GM23338 (cell line): ENCODE measurements at regions not wholly inside any gene's neighbourhood (a gene's known extent, or its start where the extent isn't known, plus 50 kb on each side); places are given as distances from the start of the nearest gene placed in this dataset.

Experiments used
- ATAC-seq: fragments of 200-7000 bp; cut with Tn5 transposase; 3 replicates; pipeline ENCODE4 v1.9.1; 2020
- DNase-seq: peaks from one replicate; pipeline ENCODE4 v3.0.0-alpha.2; 2015; ENCODE audit warnings: low spot score
- H2AFZ ChIP-seq: fragments of 200-600 bp; sonication (generic); 2 replicates; pipeline ENCODE4 v1.8.0; 2016; ENCODE audit warnings: antibody characterized with exemption, mild to moderate bottlenecking, moderate library complexity
- H3F3A ChIP-seq: fragments of 200-600 bp; sonication (generic); replicated peaks from 2 replicates; pipeline ENCODE4 v1.8.0; 2017; ENCODE audit warnings: antibody characterized with exemption, mixed run types, low read depth
- H3K27ac ChIP-seq: fragments of 200-600 bp; sonication (generic); 2 replicates; pipeline ENCODE4 v1.6.1; 2016; ENCODE audit warnings: low read depth
- H3K27me3 ChIP-seq: fragments of 200-600 bp; sonication (generic); 2 replicates; pipeline ENCODE4 v1.8.0; 2016; ENCODE audit warnings: mild to moderate bottlenecking, mixed run types, moderate library complexity; ENCODE audit not compliant: insufficient read depth
- H3K36me3 ChIP-seq: fragments of 200-600 bp; sonication (generic); 2 replicates; pipeline ENCODE4 v1.8.0; 2016; ENCODE audit warnings: mild to moderate bottlenecking; ENCODE audit not compliant: insufficient read depth
- H3K4me1 ChIP-seq: fragments of 200-600 bp; sonication (generic); 2 replicates; pipeline ENCODE4 v1.8.0; 2016; ENCODE audit warnings: mild to moderate bottlenecking, moderate library complexity; ENCODE audit not compliant: insufficient read depth
- H3K4me2 ChIP-seq: fragments of 200-600 bp; sonication (generic); 2 replicates; pipeline ENCODE4 v1.7.1; 2017; ENCODE audit warnings: mixed run types
- H3K4me3 ChIP-seq: fragments of 200-600 bp; sonication (generic); 2 replicates; pipeline ENCODE4 v1.6.1; 2016; ENCODE audit warnings: mixed run types
- H3K79me2 ChIP-seq: fragments of 200-600 bp; sonication (generic); replicated peaks from 2 replicates; pipeline ENCODE4 v1.8.0; 2017; ENCODE audit warnings: mild to moderate bottlenecking; ENCODE audit not compliant: insufficient read depth
- H3K9me2 ChIP-seq: fragments of 200-600 bp; sonication (generic); 2 replicates; pipeline ENCODE4 v1.8.0; 2017; ENCODE audit not compliant: insufficient read depth
- H4K20me1 ChIP-seq: fragments of 200-600 bp; sonication (generic); replicated peaks from 2 replicates; pipeline ENCODE4 v1.8.0; 2017; ENCODE audit warnings: mild to moderate bottlenecking; ENCODE audit not compliant: insufficient read depth
- H3K27ac Mint-ChIP-seq: 2 replicates; pipeline ENCODE4 v1.8.0; 2020; ENCODE audit warnings: inconsistent platforms, mild to moderate bottlenecking, moderate library complexity, mixed read lengths
- H3K27me3 Mint-ChIP-seq: 3 replicates; pipeline ENCODE4 v1.8.0; 2022; ENCODE audit warnings: low read depth, mild to moderate bottlenecking, moderate library complexity, mixed read lengths, inconsistent platforms; ENCODE audit not compliant: insufficient read depth, poor library complexity
- H3K36me3 Mint-ChIP-seq: 3 replicates; pipeline ENCODE4 v1.8.0; 2021; ENCODE audit warnings: low read depth, mild to moderate bottlenecking, inconsistent platforms, moderate library complexity, mixed read lengths
- H3K4me1 Mint-ChIP-seq: 3 replicates; pipeline ENCODE4 v1.8.0; 2020; ENCODE audit warnings: mild to moderate bottlenecking, inconsistent platforms, mixed read lengths
- H3K4me3 Mint-ChIP-seq: 3 replicates; pipeline ENCODE4 v1.8.0; 2021; ENCODE audit warnings: moderate library complexity, mild to moderate bottlenecking, inconsistent platforms, mixed read lengths
- H3K9me3 Mint-ChIP-seq: 3 replicates; pipeline ENCODE4 v1.8.0; 2020; ENCODE audit warnings: moderate library complexity, mild to moderate bottlenecking, inconsistent platforms, mixed read lengths
- CREB1 ChIP-seq: fragments of 250-450 bp; sonication (Bioruptor Pico); IDR thresholded peaks from 2 replicates; pipeline ENCODE4 v1.5.0; 2020; ENCODE audit warnings: low read depth, mild to moderate bottlenecking, moderate library complexity
- CTCF ChIP-seq, 2 experiments: fragments of 200-600 bp in 1 of 2; sonication (generic) in 1 of 2; conservative IDR thresholded peaks; 2 replicates each; pipeline versions ENCODE4 v1.5.1 to v1.6.1; 2016 to 2017; ENCODE audit warnings: antibody characterized with exemption in 2 of 2, low read depth in 2 of 2, mild to moderate bottlenecking in 2 of 2, moderate library complexity in 1 of 2
- ETS1 ChIP-seq: IDR thresholded peaks from 2 replicates; pipeline ENCODE4 v1.6.1; 2016; ENCODE audit warnings: antibody characterized with exemption
- EZH2 ChIP-seq: fragments of 200-600 bp; sonication (generic); IDR thresholded peaks from one replicate; pipeline ENCODE4 v1.8.0; 2017; ENCODE audit warnings: antibody characterized with exemption, mild to moderate bottlenecking, low read depth; ENCODE audit not compliant: unreplicated experiment
- JUNB ChIP-seq: IDR thresholded peaks from one replicate; pipeline ENCODE4 v1.6.1; 2016; ENCODE audit warnings: antibody characterized with exemption; ENCODE audit not compliant: unreplicated experiment
- NANOG ChIP-seq: IDR thresholded peaks from 2 replicates; pipeline ENCODE4 v1.6.1; 2016; ENCODE audit warnings: antibody characterized with exemption, borderline replicate concordance
- POLR2AphosphoS5 ChIP-seq: IDR thresholded peaks from 2 replicates; pipeline ENCODE4 v1.6.1; 2016; ENCODE audit warnings: antibody characterized with exemption, low read depth
- REST ChIP-seq: IDR thresholded peaks from one replicate; pipeline ENCODE4 v1.6.1; 2018; ENCODE audit warnings: antibody characterized with exemption; ENCODE audit not compliant: unreplicated experiment
- STAT1 ChIP-seq: IDR thresholded peaks from one replicate; pipeline ENCODE4 v1.6.1; 2016; ENCODE audit warnings: antibody characterized with exemption; ENCODE audit not compliant: unreplicated experiment
- ZNF114 ChIP-seq: fragments of 250-450 bp; sonication (Bioruptor Pico); IDR thresholded peaks from 2 replicates; pipeline ENCODE4 v1.5.0; 2020; ENCODE audit warnings: mild to moderate bottlenecking, moderate library complexity
- ZNF331 ChIP-seq: fragments of 250-450 bp; sonication (Bioruptor Pico); IDR thresholded peaks from 2 replicates; pipeline ENCODE4 v1.5.0; 2020; ENCODE audit warnings: low read depth, mild to moderate bottlenecking, moderate library complexity

- Histone ChIP-seq H3K9me2 (no peaks in the 10 kb centered on the region), H3K4me2 (no peak overlapping the region), H3F3A (no peaks in the 10 kb centered on the region), H3K79me2 (no peaks in the 10 kb centered on the region), H3K36me3 (no peaks in the 10 kb centered on the region), H2AFZ (no peak overlapping the region), H3K27ac (no peak overlapping the region), H3K4me1 (no peaks in the 10 kb centered on the region), H3K27me3 (no peaks in the 10 kb centered on the region), H3K4me3 (no peak overlapping the region), H4K20me1 (no peaks in the 10 kb centered on the region)
- H3K4me1 Mint-ChIP-seq = no peaks in the 10 kb centered on the region
- peaks cover 3% of the 10 kb centered on the region for H3K27me3 Mint-ChIP-seq
- no peak overlapping the region for H3K4me3 Mint-ChIP-seq
- DNase-seq (no peak), ATAC-seq (no peak)
- TF ChIP-seq ZNF331 (CRISPR knock-in tag) = no peak
- no peak for TF ChIP-seq ETS1
- H3K9me3 Mint-ChIP-seq = no peaks in the 10 kb centered on the region
- H3K36me3 Mint-ChIP-seq = no peaks in the 10 kb centered on the region
- no peak overlapping the region for H3K27ac Mint-ChIP-seq
These were observed 143.5 kb downstream of the HNRNPD start for GRCh38 chr4:82230306-82230705.

- Histone ChIP-seq H3K9me2 (no peaks in the 10 kb centered on the region), H3F3A (no peaks in the 10 kb centered on the region), H2AFZ (no peak overlapping the region), H3K4me2 (no peak overlapping the region), H3K79me2 (no peaks in the 10 kb centered on the region), H4K20me1 (no peaks in the 10 kb centered on the region), H3K27me3 (no peaks in the 10 kb centered on the region), H3K27ac (no peak overlapping the region), H3K4me1 (0 out of 2 replicates have a peak, but pooled peaks cover 3% of the 10 kb centered on the region), H3K4me3 (no peak overlapping the region), H3K36me3 (no peaks in the 10 kb centered on the region)
- Mint-ChIP-seq H3K4me3 (no peak overlapping the region), H3K9me3 (no peaks in the 10 kb centered on the region), H3K27me3 (peaks cover 3% of the 10 kb centered on the region), H3K36me3 (no peaks in the 10 kb centered on the region), H3K27ac (no peak overlapping the region), H3K4me1 (peaks cover 10% of the 10 kb centered on the region)
- DNase-seq (no peak), ATAC-seq (no peak)
- TF ChIP-seq CTCF (conservative IDR thresholded peaks at IDR 0.05; ENCODE audit: low read depth in 2 of 2) (no peak), POLR2AphosphoS5 (no peak), NANOG (no peak), JUNB (no peak), CREB1 (CRISPR knock-in tag) (no peak), STAT1 (no peak), EZH2 (no peak), ZNF331 (CRISPR knock-in tag) (no peak), REST (no peak), ZNF114 (no peak), ETS1 (no peak)
These were observed 148.8 kb downstream of the HNRNPD start for GRCh38 chr4:82225030-82225429.
